GM23338 (cell line): ENCODE measurements at regions not wholly inside any gene's neighbourhood (a gene's known extent, or its start where the extent isn't known, plus 50 kb on each side); places are given as distances from the start of the nearest gene placed in this dataset.

Source experiments
- ATAC-seq: fragments of 200-7000 bp; cut with Tn5 transposase; 3 replicates; pipeline ENCODE4 v1.9.1; 2020
- DNase-seq: peaks from one replicate; pipeline ENCODE4 v3.0.0-alpha.2; 2015; ENCODE audit warnings: low spot score
- H2AFZ ChIP-seq: fragments of 200-600 bp; sonication (generic); 2 replicates; pipeline ENCODE4 v1.8.0; 2016; ENCODE audit warnings: antibody characterized with exemption, mild to moderate bottlenecking, moderate library complexity
- H3F3A ChIP-seq: fragments of 200-600 bp; sonication (generic); replicated peaks from 2 replicates; pipeline ENCODE4 v1.8.0; 2017; ENCODE audit warnings: antibody characterized with exemption, mixed run types, low read depth
- H3K27ac ChIP-seq: fragments of 200-600 bp; sonication (generic); 2 replicates; pipeline ENCODE4 v1.6.1; 2016; ENCODE audit warnings: low read depth
- H3K27me3 ChIP-seq: fragments of 200-600 bp; sonication (generic); 2 replicates; pipeline ENCODE4 v1.8.0; 2016; ENCODE audit warnings: mild to moderate bottlenecking, mixed run types, moderate library complexity; ENCODE audit not compliant: insufficient read depth
- H3K36me3 ChIP-seq: fragments of 200-600 bp; sonication (generic); 2 replicates; pipeline ENCODE4 v1.8.0; 2016; ENCODE audit warnings: mild to moderate bottlenecking; ENCODE audit not compliant: insufficient read depth
- H3K4me1 ChIP-seq: fragments of 200-600 bp; sonication (generic); 2 replicates; pipeline ENCODE4 v1.8.0; 2016; ENCODE audit warnings: mild to moderate bottlenecking, moderate library complexity; ENCODE audit not compliant: insufficient read depth
- H3K4me2 ChIP-seq: fragments of 200-600 bp; sonication (generic); 2 replicates; pipeline ENCODE4 v1.7.1; 2017; ENCODE audit warnings: mixed run types
- H3K4me3 ChIP-seq: fragments of 200-600 bp; sonication (generic); 2 replicates; pipeline ENCODE4 v1.6.1; 2016; ENCODE audit warnings: mixed run types
- H3K79me2 ChIP-seq: fragments of 200-600 bp; sonication (generic); replicated peaks from 2 replicates; pipeline ENCODE4 v1.8.0; 2017; ENCODE audit warnings: mild to moderate bottlenecking; ENCODE audit not compliant: insufficient read depth
- H3K9me2 ChIP-seq: fragments of 200-600 bp; sonication (generic); 2 replicates; pipeline ENCODE4 v1.8.0; 2017; ENCODE audit not compliant: insufficient read depth
- H4K20me1 ChIP-seq: fragments of 200-600 bp; sonication (generic); replicated peaks from 2 replicates; pipeline ENCODE4 v1.8.0; 2017; ENCODE audit warnings: mild to moderate bottlenecking; ENCODE audit not compliant: insufficient read depth
- H3K27ac Mint-ChIP-seq: 2 replicates; pipeline ENCODE4 v1.8.0; 2020; ENCODE audit warnings: inconsistent platforms, mild to moderate bottlenecking, moderate library complexity, mixed read lengths
- H3K27me3 Mint-ChIP-seq: 3 replicates; pipeline ENCODE4 v1.8.0; 2022; ENCODE audit warnings: low read depth, mild to moderate bottlenecking, moderate library complexity, mixed read lengths, inconsistent platforms; ENCODE audit not compliant: insufficient read depth, poor library complexity
- H3K36me3 Mint-ChIP-seq: 3 replicates; pipeline ENCODE4 v1.8.0; 2021; ENCODE audit warnings: low read depth, mild to moderate bottlenecking, inconsistent platforms, moderate library complexity, mixed read lengths
- H3K4me1 Mint-ChIP-seq: 3 replicates; pipeline ENCODE4 v1.8.0; 2020; ENCODE audit warnings: mild to moderate bottlenecking, inconsistent platforms, mixed read lengths
- H3K4me3 Mint-ChIP-seq: 3 replicates; pipeline ENCODE4 v1.8.0; 2021; ENCODE audit warnings: moderate library complexity, mild to moderate bottlenecking, inconsistent platforms, mixed read lengths
- H3K9me3 Mint-ChIP-seq: 3 replicates; pipeline ENCODE4 v1.8.0; 2020; ENCODE audit warnings: moderate library complexity, mild to moderate bottlenecking, inconsistent platforms, mixed read lengths
- CREB1 ChIP-seq: fragments of 250-450 bp; sonication (Bioruptor Pico); IDR thresholded peaks from 2 replicates; pipeline ENCODE4 v1.5.0; 2020; ENCODE audit warnings: low read depth, mild to moderate bottlenecking, moderate library complexity
- NANOG ChIP-seq: IDR thresholded peaks from 2 replicates; pipeline ENCODE4 v1.6.1; 2016; ENCODE audit warnings: antibody characterized with exemption, borderline replicate concordance
- REST ChIP-seq: IDR thresholded peaks from one replicate; pipeline ENCODE4 v1.6.1; 2018; ENCODE audit warnings: antibody characterized with exemption; ENCODE audit not compliant: unreplicated experiment
- STAT1 ChIP-seq: IDR thresholded peaks from one replicate; pipeline ENCODE4 v1.6.1; 2016; ENCODE audit warnings: antibody characterized with exemption; ENCODE audit not compliant: unreplicated experiment
- ZNF114 ChIP-seq: fragments of 250-450 bp; sonication (Bioruptor Pico); IDR thresholded peaks from 2 replicates; pipeline ENCODE4 v1.5.0; 2020; ENCODE audit warnings: mild to moderate bottlenecking, moderate library complexity
- TF ChIP-seq, protein P1 (sequence below): fragments of 250-450 bp; sonication (Bioruptor Pico); IDR thresholded peaks from 2 replicates; pipeline ENCODE4 v1.5.0; 2020; ENCODE audit warnings: mild to moderate bottlenecking, moderate library complexity

- H3K36me3 Mint-ChIP-seq: no peaks in the 10 kb centered on the region; the same call in 2 of the 3 replicates
- H3K27ac ChIP-seq: no peak overlapping the region
- H3K4me3 ChIP-seq: no peak overlapping the region
- ATAC-seq (no peak), DNase-seq (no peak)
- no peaks in the 10 kb centered on the region for H3K4me1 Mint-ChIP-seq
- no peak overlapping the region for H3K4me2 ChIP-seq
- H3K36me3 ChIP-seq: no peaks in the 10 kb centered on the region
- H3K27ac Mint-ChIP-seq: no peak overlapping the region
- no peak overlapping the region for H2AFZ ChIP-seq
- H3F3A ChIP-seq: no peaks in the 10 kb centered on the region
- no peak overlapping the region for H3K4me3 Mint-ChIP-seq
- H3K27me3 Mint-ChIP-seq: no peaks in the 10 kb centered on the region
- TF ChIP-seq REST (no peak), CREB1 (CRISPR knock-in tag) (no peak), ZNF114 (CRISPR knock-in tag) (no peak), NANOG (no peak), STAT1 (no peak)
- TF ChIP-seq, protein P1, sequence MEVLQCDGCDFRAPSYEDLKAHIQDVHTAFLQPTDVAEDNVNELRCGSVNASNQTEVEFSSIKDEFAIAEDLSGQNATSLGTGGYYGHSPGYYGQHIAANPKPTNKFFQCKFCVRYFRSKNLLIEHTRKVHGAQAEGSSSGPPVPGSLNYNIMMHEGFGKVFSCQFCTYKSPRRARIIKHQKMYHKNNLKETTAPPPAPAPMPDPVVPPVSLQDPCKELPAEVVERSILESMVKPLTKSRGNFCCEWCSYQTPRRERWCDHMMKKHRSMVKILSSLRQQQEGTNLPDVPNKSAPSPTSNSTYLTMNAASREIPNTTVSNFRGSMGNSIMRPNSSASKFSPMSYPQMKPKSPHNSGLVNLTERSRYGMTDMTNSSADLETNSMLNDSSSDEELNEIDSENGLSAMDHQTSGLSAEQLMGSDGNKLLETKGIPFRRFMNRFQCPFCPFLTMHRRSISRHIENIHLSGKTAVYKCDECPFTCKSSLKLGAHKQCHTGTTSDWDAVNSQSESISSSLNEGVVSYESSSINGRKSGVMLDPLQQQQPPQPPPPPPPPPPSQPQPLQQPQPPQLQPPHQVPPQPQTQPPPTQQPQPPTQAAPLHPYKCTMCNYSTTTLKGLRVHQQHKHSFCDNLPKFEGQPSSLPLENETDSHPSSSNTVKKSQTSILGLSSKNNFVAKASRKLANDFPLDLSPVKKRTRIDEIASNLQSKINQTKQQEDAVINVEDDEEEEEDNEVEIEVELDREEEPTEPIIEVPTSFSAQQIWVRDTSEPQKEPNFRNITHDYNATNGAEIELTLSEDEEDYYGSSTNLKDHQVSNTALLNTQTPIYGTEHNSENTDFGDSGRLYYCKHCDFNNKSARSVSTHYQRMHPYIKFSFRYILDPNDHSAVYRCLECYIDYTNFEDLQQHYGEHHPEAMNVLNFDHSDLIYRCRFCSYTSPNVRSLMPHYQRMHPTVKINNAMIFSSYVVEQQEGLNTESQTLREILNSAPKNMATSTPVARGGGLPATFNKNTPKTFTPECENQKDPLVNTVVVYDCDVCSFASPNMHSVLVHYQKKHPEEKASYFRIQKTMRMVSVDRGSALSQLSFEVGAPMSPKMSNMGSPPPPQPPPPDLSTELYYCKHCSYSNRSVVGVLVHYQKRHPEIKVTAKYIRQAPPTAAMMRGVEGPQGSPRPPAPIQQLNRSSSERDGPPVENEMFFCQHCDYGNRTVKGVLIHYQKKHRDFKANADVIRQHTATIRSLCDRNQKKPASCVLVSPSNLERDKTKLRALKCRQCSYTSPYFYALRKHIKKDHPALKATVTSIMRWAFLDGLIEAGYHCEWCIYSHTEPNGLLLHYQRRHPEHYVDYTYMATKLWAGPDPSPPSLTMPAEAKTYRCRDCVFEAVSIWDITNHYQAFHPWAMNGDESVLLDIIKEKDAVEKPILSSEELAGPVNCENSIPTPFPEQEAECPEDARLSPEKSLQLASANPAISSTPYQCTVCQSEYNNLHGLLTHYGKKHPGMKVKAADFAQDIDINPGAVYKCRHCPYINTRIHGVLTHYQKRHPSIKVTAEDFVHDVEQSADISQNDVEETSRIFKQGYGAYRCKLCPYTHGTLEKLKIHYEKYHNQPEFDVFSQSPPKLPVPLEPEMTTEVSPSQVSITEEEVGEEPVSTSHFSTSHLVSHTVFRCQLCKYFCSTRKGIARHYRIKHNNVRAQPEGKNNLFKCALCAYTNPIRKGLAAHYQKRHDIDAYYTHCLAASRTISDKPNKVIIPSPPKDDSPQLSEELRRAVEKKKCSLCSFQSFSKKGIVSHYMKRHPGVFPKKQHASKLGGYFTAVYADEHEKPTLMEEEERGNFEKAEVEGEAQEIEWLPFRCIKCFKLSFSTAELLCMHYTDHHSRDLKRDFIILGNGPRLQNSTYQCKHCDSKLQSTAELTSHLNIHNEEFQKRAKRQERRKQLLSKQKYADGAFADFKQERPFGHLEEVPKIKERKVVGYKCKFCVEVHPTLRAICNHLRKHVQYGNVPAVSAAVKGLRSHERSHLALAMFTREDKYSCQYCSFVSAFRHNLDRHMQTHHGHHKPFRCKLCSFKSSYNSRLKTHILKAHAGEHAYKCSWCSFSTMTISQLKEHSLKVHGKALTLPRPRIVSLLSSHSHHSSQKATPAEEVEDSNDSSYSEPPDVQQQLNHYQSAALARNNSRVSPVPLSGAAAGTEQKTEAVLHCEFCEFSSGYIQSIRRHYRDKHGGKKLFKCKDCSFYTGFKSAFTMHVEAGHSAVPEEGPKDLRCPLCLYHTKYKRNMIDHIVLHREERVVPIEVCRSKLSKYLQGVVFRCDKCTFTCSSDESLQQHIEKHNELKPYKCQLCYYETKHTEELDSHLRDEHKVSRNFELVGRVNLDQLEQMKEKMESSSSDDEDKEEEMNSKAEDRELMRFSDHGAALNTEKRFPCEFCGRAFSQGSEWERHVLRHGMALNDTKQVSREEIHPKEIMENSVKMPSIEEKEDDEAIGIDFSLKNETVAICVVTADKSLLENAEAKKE (CRISPR knock-in tag): no peak
- H4K20me1 ChIP-seq: no peaks in the 10 kb centered on the region
- H3K79me2 ChIP-seq: no peaks in the 10 kb centered on the region
- H3K9me3 Mint-ChIP-seq: no peaks in the 10 kb centered on the region
- no peaks in the 10 kb centered on the region for H3K4me1 ChIP-seq
- H3K9me2 ChIP-seq: peaks cover 7% of the 10 kb centered on the region; the same call in 1 of the 2 replicates
- H3K27me3 ChIP-seq: no peaks in the 10 kb centered on the region
Measured at GRCh38 chr7:106592282-106593027, 68.5 kb downstream of the CCDC71L start.
